Rectal smooth muscle tissue (tissue), 1 donor: ENCODE measurements at regions not wholly inside any gene's neighbourhood (a gene's known extent, or its start where the extent isn't known, plus 50 kb on each side); places are given as distances from the start of the nearest gene placed in this dataset.
A peak's percentile ranks its signal among the peaks of the same experiment; 100 is the strongest.
"Not testable (repeated sequence)": the region's sequence is repeated elsewhere in the genome, so short reads cannot be mapped to it uniquely, and the experiment has no call there.

Experiments
- H3K27ac ChIP-seq: one replicate; pipeline ENCODE4 v1.7.0; 2013; ENCODE audit warnings: low read depth, low read length, inconsistent platforms
- H3K27me3 ChIP-seq: one replicate; pipeline ENCODE4 v1.7.0; 2013; ENCODE audit warnings: low read length; ENCODE audit not compliant: control insufficient read depth, insufficient read depth
- H3K36me3 ChIP-seq: one replicate; pipeline ENCODE4 v1.7.0; 2013; ENCODE audit warnings: low read length; ENCODE audit not compliant: control insufficient read depth, insufficient read depth
- H3K4me1 ChIP-seq: one replicate; pipeline ENCODE4 v1.7.0; 2013; ENCODE audit warnings: low read length; ENCODE audit not compliant: control insufficient read depth, insufficient read depth
- H3K4me3 ChIP-seq: one replicate; pipeline ENCODE4 v1.7.0; 2013; ENCODE audit warnings: low read length
- H3K9ac ChIP-seq: one replicate; pipeline ENCODE4 v1.7.0; 2013; ENCODE audit warnings: low read length

DNA sequence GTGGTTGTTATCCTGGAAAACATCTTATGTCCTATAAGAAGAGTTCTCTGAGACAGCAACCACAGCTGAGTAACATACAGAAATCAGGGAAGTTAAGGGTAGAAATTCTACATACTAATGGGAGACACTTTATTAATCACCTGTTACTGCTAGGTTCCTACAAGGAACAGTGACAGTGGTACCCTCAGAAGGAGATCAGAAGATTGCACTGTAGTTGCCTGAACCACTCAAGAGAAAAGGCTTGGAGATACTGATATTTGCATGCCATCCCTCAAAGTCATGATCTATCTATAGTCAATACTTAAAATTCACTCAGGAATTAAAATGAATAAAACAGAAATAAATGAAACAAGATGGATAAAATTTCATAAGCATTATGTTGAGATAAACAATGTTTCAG is 136.0 kb downstream of the LMLN start:
- Histone ChIP-seq H3K9ac (no peak overlapping the region), H3K4me1 (no peaks in the 10 kb centered on the region), H3K4me3 (no peak overlapping the region), H3K36me3 (no peaks in the 10 kb centered on the region), H3K27me3 (no peaks in the 10 kb centered on the region), H3K27ac (no peak overlapping the region)

- no peaks in the 10 kb centered on the region for H3K36me3 ChIP-seq
- H3K27me3 ChIP-seq, result no peaks in the 10 kb centered on the region
- no peak overlapping the region for H3K27ac ChIP-seq
- H3K9ac ChIP-seq, result no peak overlapping the region
- H3K4me1 ChIP-seq, result no peaks in the 10 kb centered on the region
- H3K4me3 ChIP-seq, result no peak overlapping the region
Observed at GRCh38 chr3:198097048-198097447, 137.0 kb downstream of the LMLN start.

DNA sequence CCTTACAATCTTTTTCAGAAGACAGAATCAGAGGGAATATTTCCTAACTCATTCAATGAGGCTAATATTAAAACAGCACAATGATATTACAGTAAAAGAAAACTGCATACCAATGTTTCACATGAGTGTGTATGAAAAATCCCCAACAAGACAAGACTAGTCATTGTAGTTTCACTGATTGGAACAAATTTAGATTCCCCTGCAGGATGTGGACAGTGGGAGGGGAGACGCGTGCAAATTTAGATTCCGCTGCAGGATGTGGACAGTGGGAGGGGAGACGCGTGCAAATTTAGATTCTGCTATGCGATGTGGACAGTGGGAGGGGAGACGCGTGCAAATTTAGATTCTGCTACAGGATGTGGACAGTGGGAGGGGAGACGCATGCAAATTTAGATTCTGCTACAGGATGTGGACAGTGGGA is 138.7 kb downstream of the LMLN start:
- not testable (repeated sequence) for H3K27ac ChIP-seq, H3K4me1 ChIP-seq

GRCh38 chr3:198103070-198103469 is 143.1 kb downstream of the LMLN start:
- H3K27me3 ChIP-seq, H3K4me1 ChIP-seq, H3K4me3 ChIP-seq, H3K36me3 ChIP-seq, H3K27ac ChIP-seq, H3K9ac ChIP-seq: not testable (repeated sequence)

More for the DNA sequence above, 138.7 kb downstream of the LMLN start:
- H3K9ac ChIP-seq, H3K4me3 ChIP-seq, H3K27me3 ChIP-seq, H3K36me3 ChIP-seq: not testable (repeated sequence)

GRCh38 chr3:198106265-198106664 is 146.2 kb downstream of the LMLN start:
- no peaks in the 10 kb centered on the region for H3K36me3 ChIP-seq
- no peak overlapping the region for H3K4me3 ChIP-seq
- no peaks in the 10 kb centered on the region for H3K4me1 ChIP-seq
- H3K27me3 ChIP-seq, result peaks cover 15% of the 10 kb centered on the region
- no peak overlapping the region for H3K27ac ChIP-seq
- no peak overlapping the region for H3K9ac ChIP-seq

DNA sequence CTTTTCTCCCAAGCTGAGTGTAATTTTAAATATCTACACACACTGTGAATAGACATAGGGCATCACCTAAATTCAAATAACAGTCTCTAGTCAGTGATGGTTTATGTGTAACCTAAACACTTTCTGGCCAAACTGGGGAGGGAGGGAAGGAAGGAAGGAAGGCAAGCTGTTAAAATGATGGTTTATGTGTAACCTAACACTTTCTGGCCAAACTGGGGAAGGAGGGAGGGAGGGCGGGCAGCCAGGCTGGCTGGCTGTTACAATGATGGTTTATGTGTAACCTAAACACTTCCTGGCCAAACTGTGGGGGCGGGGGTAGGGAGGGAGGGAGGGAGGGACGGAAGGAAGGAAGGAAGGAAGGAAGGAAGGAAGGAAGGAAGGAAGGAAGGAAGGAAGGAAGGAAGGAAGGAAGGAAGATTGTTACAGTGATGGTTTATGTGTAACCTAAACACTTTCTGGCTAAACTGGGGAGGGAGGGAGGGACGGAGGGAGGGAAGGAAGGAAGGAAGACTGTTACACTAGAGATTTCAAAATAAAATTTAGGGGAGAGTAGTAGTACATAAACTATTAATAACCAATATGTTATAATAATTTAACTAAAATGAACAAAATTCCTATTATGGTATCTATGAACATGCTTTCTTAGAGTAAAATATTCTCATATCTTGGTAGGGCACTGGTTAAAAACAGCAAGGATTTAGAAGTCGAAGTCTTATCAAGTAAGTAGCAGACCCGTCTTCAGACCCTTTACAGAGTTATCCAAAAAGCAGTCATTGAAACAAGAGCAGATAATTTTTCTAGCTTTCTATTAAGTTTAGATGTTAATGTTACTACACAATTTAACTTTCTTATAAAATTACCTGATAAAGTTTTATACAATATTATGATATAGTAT is 148.1 kb downstream of the LMLN start:
- H3K4me3 ChIP-seq, result no peak overlapping the region
- no peaks in the 10 kb centered on the region for H3K36me3 ChIP-seq
- no peaks in the 10 kb centered on the region for H3K4me1 ChIP-seq
- no peak overlapping the region for H3K9ac ChIP-seq
- no peak overlapping the region for H3K27ac ChIP-seq
- peaks cover 24% of the 10 kb centered on the region for H3K27me3 ChIP-seq

- no peak overlapping the region for H3K9ac ChIP-seq
- peaks cover 28% of the 10 kb centered on the region for H3K27me3 ChIP-seq
- no peaks in the 10 kb centered on the region for H3K36me3 ChIP-seq
- H3K27ac ChIP-seq, result no peak overlapping the region
- H3K4me3 ChIP-seq, result no peak overlapping the region
- H3K4me1 ChIP-seq, result peaks cover 2% of the 10 kb centered on the region
Observed at GRCh38 chr3:198109883-198110282, 149.9 kb downstream of the LMLN start.

- H3K4me3 ChIP-seq, result no peak overlapping the region
- H3K27me3 ChIP-seq, result peaks cover 28% of the 10 kb centered on the region
- peaks cover 2% of the 10 kb centered on the region for H3K4me1 ChIP-seq
- H3K27ac ChIP-seq, result no peak overlapping the region
- H3K36me3 ChIP-seq, result no peaks in the 10 kb centered on the region
- no peak overlapping the region for H3K9ac ChIP-seq
Observed at GRCh38 chr3:198112031-198112430, 152.0 kb downstream of the LMLN start.

DNA sequence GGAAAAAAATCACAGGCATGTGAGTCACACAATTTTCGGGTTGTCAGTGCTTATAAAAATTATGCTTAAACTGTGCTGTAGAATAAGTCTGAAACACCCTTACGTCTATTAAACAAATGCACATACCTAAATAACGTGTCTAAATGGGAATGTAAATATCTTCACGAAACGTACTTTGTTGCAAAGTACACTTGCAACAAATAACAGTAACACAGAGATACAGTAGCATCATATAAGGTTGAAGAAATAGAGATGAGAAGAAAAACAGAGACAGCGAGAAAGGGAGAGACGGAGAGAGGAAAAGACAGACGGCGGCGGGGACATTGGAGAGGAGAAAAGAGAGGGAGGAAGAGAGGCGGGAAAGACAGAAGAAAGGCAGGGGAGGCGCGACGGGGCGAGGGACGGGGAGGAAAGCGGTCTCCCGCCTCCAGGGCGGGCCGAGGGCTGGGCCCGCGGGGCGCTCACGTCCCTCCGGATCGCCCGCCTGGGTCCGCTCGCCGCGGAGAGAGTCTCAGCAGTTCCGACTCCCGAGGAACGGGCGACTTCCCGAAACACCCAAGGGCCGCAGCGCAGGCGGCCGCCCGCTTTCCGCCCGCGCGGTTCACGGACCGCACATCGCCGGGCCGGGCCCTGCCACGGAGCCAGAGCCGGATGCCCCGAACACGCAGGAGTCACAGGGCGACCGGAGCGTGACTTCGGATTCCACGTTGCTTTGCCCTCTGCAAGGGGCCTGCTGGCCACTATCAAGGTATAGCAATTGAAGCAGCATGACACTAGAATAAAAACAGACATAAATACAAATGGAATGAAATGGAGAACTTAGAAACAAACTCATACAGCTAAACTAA is 153.4 kb downstream of the LMLN start:
- Histone ChIP-seq H3K4me1 (peaks cover 2% of the 10 kb centered on the region), H3K27me3 (peaks cover 28% of the 10 kb centered on the region), H3K4me3 (peak overlapping the region; percentile 24), H3K36me3 (no peaks in the 10 kb centered on the region), H3K9ac (no peak overlapping the region), H3K27ac (no peak overlapping the region)

GRCh38 chr3:198114516-198114915 is 154.5 kb downstream of the LMLN start:
- not testable (repeated sequence) for H3K4me3 ChIP-seq, H3K9ac ChIP-seq, H3K36me3 ChIP-seq, H3K4me1 ChIP-seq, H3K27ac ChIP-seq
- peaks cover 22% of the 10 kb centered on the region for H3K27me3 ChIP-seq

DNA sequence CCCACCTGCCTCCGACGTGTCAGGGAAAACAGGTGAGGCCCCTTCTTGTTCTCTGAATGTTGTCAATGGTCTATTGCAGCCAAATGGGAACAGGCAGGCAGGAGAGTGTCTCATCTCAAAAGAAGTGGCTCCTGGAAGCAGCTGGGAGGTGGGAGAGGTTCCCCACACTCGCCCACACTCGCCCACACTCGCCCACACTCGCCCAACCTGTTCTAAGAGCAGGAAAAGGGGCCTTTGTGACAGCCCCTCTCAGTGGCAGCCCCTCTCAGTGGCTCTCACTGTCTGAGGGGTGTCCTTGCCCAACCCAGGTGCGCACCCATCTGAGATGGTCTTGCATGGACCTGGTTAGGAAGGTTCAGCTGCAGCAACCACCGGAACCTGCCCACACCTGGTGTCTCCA is 162.2 kb downstream of the LMLN start:
- H3K4me1 ChIP-seq, H3K4me3 ChIP-seq, H3K36me3 ChIP-seq, H3K9ac ChIP-seq, H3K27ac ChIP-seq, H3K27me3 ChIP-seq: not testable (repeated sequence)

DNA sequence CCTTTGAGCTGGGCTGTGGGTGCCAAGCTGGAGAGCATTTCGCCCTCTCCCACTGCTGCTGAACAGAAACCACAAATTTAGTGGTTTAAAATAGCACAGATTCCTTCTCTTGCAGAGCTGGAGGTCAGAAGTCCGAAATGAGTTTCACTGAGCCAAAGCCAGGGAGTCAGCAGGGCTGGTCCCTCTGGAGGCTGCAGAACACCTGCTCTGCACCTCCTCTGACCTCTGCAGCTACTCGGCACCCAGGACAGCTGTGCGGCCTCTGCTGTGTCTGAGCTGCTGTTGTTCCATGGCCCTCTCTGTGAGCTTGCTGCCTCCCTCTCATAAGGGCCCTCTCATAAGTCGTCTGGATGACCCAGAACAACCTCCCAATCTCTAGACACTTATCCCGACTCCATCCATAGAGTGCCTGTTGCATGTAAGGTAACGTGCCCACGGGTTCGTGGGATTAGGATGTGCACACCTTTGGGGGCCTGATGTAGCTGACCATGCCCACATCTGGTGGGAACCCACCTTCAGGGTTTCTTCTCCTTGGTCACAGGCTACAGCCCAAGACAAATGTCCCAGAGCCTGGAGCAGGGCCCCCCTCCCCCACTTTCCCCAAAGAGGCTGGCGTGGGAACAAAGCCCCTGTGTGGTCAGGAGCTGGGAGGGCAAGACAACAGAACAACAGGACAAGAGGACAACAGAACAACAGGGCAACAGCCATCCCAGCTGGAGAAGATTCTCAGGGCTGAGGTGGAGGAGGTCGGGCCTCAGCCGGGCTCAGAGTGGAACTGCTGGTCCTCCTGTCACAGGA is 177.2 kb downstream of the LMLN start:
- H3K27me3 ChIP-seq, result not testable (repeated sequence)

More for the DNA sequence above, 177.2 kb downstream of the LMLN start:
- H3K36me3 ChIP-seq, H3K9ac ChIP-seq, H3K4me3 ChIP-seq, H3K27ac ChIP-seq, H3K4me1 ChIP-seq: not testable (repeated sequence)
